Neuronal stem cell (in vitro differentiated cells): ENCODE measurements at regions not wholly inside any gene's neighbourhood (a gene's known extent, or its start where the extent isn't known, plus 50 kb on each side); places are given as distances from the start of the nearest gene placed in this dataset.
A peak's percentile ranks its signal among the peaks of the same experiment; 100 is the strongest.

Experiments
- DNase-seq: peaks from one replicate; pipeline ENCODE4 v3.0.0-alpha.2; 2013; ENCODE audit warnings: low spot score
- H2AFZ ChIP-seq: one replicate; pipeline ENCODE4 v1.6.1; 2013; ENCODE audit warnings: mild to moderate bottlenecking, low read length, inconsistent platforms
- H2AK5ac ChIP-seq: 2 replicates; pipeline ENCODE4 v1.6.1; 2013; ENCODE audit warnings: low read depth, mild to moderate bottlenecking, inconsistent platforms, low read length, moderate library complexity, mixed read lengths
- H2BK120ac ChIP-seq: 2 replicates; pipeline ENCODE4 v1.6.1; 2013; ENCODE audit warnings: low read depth, mild to moderate bottlenecking, inconsistent platforms, low read length, moderate library complexity, mixed read lengths
- H2BK12ac ChIP-seq: one replicate; pipeline ENCODE4 v1.6.1; 2013; ENCODE audit warnings: low read length, inconsistent platforms
- H2BK15ac ChIP-seq: 2 replicates; pipeline ENCODE4 v1.6.1; 2013; ENCODE audit warnings: mild to moderate bottlenecking, low read length, inconsistent platforms, mixed read lengths
- H2BK5ac ChIP-seq: one replicate; pipeline ENCODE4 v1.6.1; 2013; ENCODE audit warnings: inconsistent platforms, mild to moderate bottlenecking, low read length, moderate library complexity
- H3K14ac ChIP-seq: one replicate; pipeline ENCODE4 v1.6.1; 2013; ENCODE audit warnings: low read length, inconsistent platforms
- H3K18ac ChIP-seq: 2 replicates; pipeline ENCODE4 v1.6.1; 2013; ENCODE audit warnings: low read length, inconsistent platforms
- H3K23ac ChIP-seq: 2 replicates; pipeline ENCODE4 v1.6.1; 2013; ENCODE audit warnings: low read depth, mild to moderate bottlenecking, mixed read lengths, low read length, inconsistent platforms; ENCODE audit not compliant: poor library complexity
- H3K27ac ChIP-seq: replicated peaks from 3 replicates; pipeline ENCODE4 v1.5.1; 2013; ENCODE audit warnings: low read length, inconsistent platforms
- H3K27me3 ChIP-seq, 3 experiments: 2 replicates each; pipeline ENCODE4 v1.6.1; 2013; ENCODE audit warnings: low read length in 3 of 3, mild to moderate bottlenecking in 2 of 3, inconsistent platforms in 1 of 3, low read depth in 1 of 3, mixed read lengths in 1 of 3, moderate library complexity in 1 of 3; ENCODE audit not compliant: control insufficient read depth in 3 of 3, insufficient read depth in 3 of 3
- H3K36me3 ChIP-seq, 2 donors: replicated peaks in 1 of 2; 2 replicates each; pipeline ENCODE4 v1.6.1; 2013; ENCODE audit warnings: low read length in 2 of 2; ENCODE audit not compliant: control insufficient read depth in 2 of 2, insufficient read depth in 2 of 2
- H3K4ac ChIP-seq: 2 replicates; pipeline ENCODE4 v1.6.1; 2013; ENCODE audit warnings: inconsistent platforms, mild to moderate bottlenecking, low read length, moderate library complexity
- H3K4me1 ChIP-seq, 2 donors: 1 replicate in 1 of 2; 2 replicates in 1 of 2; pipeline ENCODE4 v1.6.1; 2013; ENCODE audit warnings: low read length in 2 of 2, low read depth in 1 of 2; ENCODE audit not compliant: control insufficient read depth in 2 of 2, insufficient read depth in 1 of 2
- H3K4me2 ChIP-seq: one replicate; pipeline ENCODE4 v1.6.1; 2013; ENCODE audit warnings: mild to moderate bottlenecking, low read length, inconsistent platforms; ENCODE audit not compliant: insufficient read depth, poor library complexity, severe bottlenecking
- H3K4me3 ChIP-seq, 2 donors: 2 replicates each; pipeline ENCODE4 v1.5.1; 2013; ENCODE audit warnings: low read length in 2 of 2, mild to moderate bottlenecking in 2 of 2, inconsistent platforms in 1 of 2, moderate library complexity in 1 of 2
- H3K79me1 ChIP-seq: one replicate; pipeline ENCODE4 v1.6.1; 2013; ENCODE audit warnings: low read depth, mild to moderate bottlenecking, inconsistent platforms, low read length, moderate library complexity
- H3K9ac ChIP-seq: one replicate; pipeline ENCODE4 v1.6.1; 2013; ENCODE audit warnings: mild to moderate bottlenecking, low read depth, low read length, inconsistent platforms; ENCODE audit not compliant: poor library complexity
- H3K9me3 ChIP-seq, 2 donors: replicated peaks in 1 of 2; 2 replicates each; pipeline versions ENCODE3 to v1.6.1; 2013; ENCODE audit warnings: low read length in 2 of 2, mild to moderate bottlenecking in 2 of 2, inconsistent platforms in 1 of 2, low read depth in 1 of 2, mixed read lengths in 1 of 2, moderate library complexity in 1 of 2; ENCODE audit not compliant: control insufficient read depth in 2 of 2, insufficient read depth in 1 of 2
- H4K8ac ChIP-seq: one replicate; pipeline ENCODE4 v1.6.1; 2013; ENCODE audit warnings: low read depth, mild to moderate bottlenecking, inconsistent platforms, low read length, moderate library complexity
- H4K91ac ChIP-seq: one replicate; pipeline ENCODE4 v1.6.1; 2013; ENCODE audit warnings: low read length, low read depth, mild to moderate bottlenecking, inconsistent platforms; ENCODE audit not compliant: poor library complexity
- WGBS, 2 donors: extraction: QIAGEN DNeasy Blood & Tissue Kit; methylation state at CpG; one replicate each; pipeline ENCODE4 v1.1.7; 2013; ENCODE audit warnings: missing lambda C conversion rate in 2 of 2, mixed read lengths in 1 of 2; ENCODE audit not compliant: insufficient read length in 2 of 2, insufficient replicate concordance in 1 of 2; ENCODE audit errors: extremely low coverage in 2 of 2; 5-methylcytosine and 5-hydroxymethylcytosine counted together

GRCh38 chr7:16071246-16071857 lies 350.0 kb downstream of the CRPPA start:
- WGBS, 2 donors, result no CpG with 5 or more reads among the region's 6 CpGs
- Histone ChIP-seq H3K4me2 (no peak overlapping the region), H3K18ac (no peak overlapping the region), H4K8ac (no peak overlapping the region), H2AK5ac (no peak overlapping the region), H3K27ac (no peak overlapping the region), H3K9ac (no peak overlapping the region), H3K4me3 (no peak overlapping the region), H3K23ac (no peak overlapping the region), H4K91ac (no peak overlapping the region), H3K4me1 (peaks cover 3% of the 10 kb centered on the region in 2 donors), H2BK5ac (no peak overlapping the region), H3K27me3 (no peaks in the 10 kb centered on the region), H2BK120ac (no peak overlapping the region), H3K4ac (no peak overlapping the region), H2BK12ac (no peak overlapping the region), H3K9me3 (no peaks in the 10 kb centered on the region), H3K36me3 (no peaks in the 10 kb centered on the region), H3K14ac (no peak overlapping the region), H2BK15ac (no peak overlapping the region), H3K79me1 (no peaks in the 10 kb centered on the region), H2AFZ (no peak overlapping the region)
- peak; percentile 47 for DNase-seq

GRCh38 chr7:16070806-16071205 lies 350.5 kb downstream of the CRPPA start:
- Histone ChIP-seq H3K36me3 (no peaks in the 10 kb centered on the region), H2AFZ (no peak overlapping the region), H3K23ac (no peak overlapping the region), H3K18ac (no peak overlapping the region), H2BK12ac (no peak overlapping the region), H2BK15ac (no peak overlapping the region), H3K27me3 (no peaks in the 10 kb centered on the region), H2BK5ac (no peak overlapping the region), H4K8ac (no peak overlapping the region), H3K79me1 (no peaks in the 10 kb centered on the region), H3K4ac (no peak overlapping the region), H3K27ac (no peak overlapping the region), H4K91ac (no peak overlapping the region), H3K4me2 (no peak overlapping the region), H3K9ac (no peak overlapping the region), H3K9me3 (no peaks in the 10 kb centered on the region), H2AK5ac (no peak overlapping the region), H3K14ac (no peak overlapping the region), H2BK120ac (no peak overlapping the region), H3K4me1 (peaks cover 3% of the 10 kb centered on the region in 2 donors), H3K4me3 (no peak overlapping the region)
- no CpG with 5 or more reads among the region's 3 CpGs for WGBS, 2 donors
- no peak for DNase-seq

GRCh38 chr7:16069998-16070397 lies 351.3 kb downstream of the CRPPA start:
- no peak overlapping the region for H2BK12ac ChIP-seq
- H3K9me3 ChIP-seq, result no peaks in the 10 kb centered on the region
- no peak overlapping the region for H2AFZ ChIP-seq
- no peak overlapping the region for H3K18ac ChIP-seq
- H2AK5ac ChIP-seq, result no peak overlapping the region
- H3K79me1 ChIP-seq, result no peaks in the 10 kb centered on the region
- DNase-seq, result no peak
- no peak overlapping the region for H3K4me3 ChIP-seq
- no peak overlapping the region for H4K8ac ChIP-seq
- H3K27ac ChIP-seq, result no peak overlapping the region
- no peak overlapping the region for H3K14ac ChIP-seq
- H2BK15ac ChIP-seq, result no peak overlapping the region
- H4K91ac ChIP-seq, result no peak overlapping the region
- H3K4ac ChIP-seq, result no peak overlapping the region
- no peak overlapping the region for H3K9ac ChIP-seq
- no peak overlapping the region for H3K4me2 ChIP-seq
- no peaks in the 10 kb centered on the region for H3K36me3 ChIP-seq
- H3K4me1 ChIP-seq, result peaks cover 3% of the 10 kb centered on the region in 2 donors
- H3K27me3 ChIP-seq, result no peaks in the 10 kb centered on the region
- H2BK120ac ChIP-seq, result no peak overlapping the region
- no peak overlapping the region for H2BK5ac ChIP-seq
- no CpG with 5 or more reads among the region's 5 CpGs for WGBS, 2 donors
- H3K23ac ChIP-seq, result no peak overlapping the region

- H3K27ac ChIP-seq, result no peak overlapping the region
- WGBS, 2 donors, result no CpG with 5 or more reads among the region's 2 CpGs
- H3K4me2 ChIP-seq, result no peak overlapping the region
These were observed 353.2 kb downstream of the CRPPA start for GRCh38 chr7:16068183-16068582.

More at GRCh38 chr7:16068183-16068582, 353.2 kb downstream of the CRPPA start:
- H3K14ac ChIP-seq, result no peak overlapping the region
- no peak overlapping the region for H3K9ac ChIP-seq
- H3K23ac ChIP-seq, result no peak overlapping the region
- no peaks in the 10 kb centered on the region for H3K36me3 ChIP-seq
- H2BK120ac ChIP-seq, result no peak overlapping the region
- no peak overlapping the region for H2AFZ ChIP-seq
- no peak overlapping the region for H2BK12ac ChIP-seq
- H2BK15ac ChIP-seq, result no peak overlapping the region
- H3K4me1 ChIP-seq, result peaks cover 3% of the 10 kb centered on the region in 2 donors
- H4K8ac ChIP-seq, result peak overlapping the region; percentile 6
- H3K27me3 ChIP-seq, result no peaks in the 10 kb centered on the region
- no peaks in the 10 kb centered on the region for H3K9me3 ChIP-seq
- H2AK5ac ChIP-seq, result no peak overlapping the region
- H3K4me3 ChIP-seq, result no peak overlapping the region
- no peak overlapping the region for H3K18ac ChIP-seq
- no peaks in the 10 kb centered on the region for H3K79me1 ChIP-seq
- DNase-seq, result no peak
- H2BK5ac ChIP-seq, result no peak overlapping the region
- no peak overlapping the region for H3K4ac ChIP-seq
- H4K91ac ChIP-seq, result no peak overlapping the region
